NCI-H2227 treated with DMSO at 0.1 percent for 48 hours (cell line): ENCODE measurements at regions not wholly inside any gene's neighbourhood (a gene's known extent, or its start where the extent isn't known, plus 50 kb on each side); places are given as distances from the start of the nearest gene placed in this dataset.

ENCODE experiments used
- DNase-seq: peaks from one replicate; lab custom pipeline; 2025; lab: John Stamatoyannopoulos, UW

DNA sequence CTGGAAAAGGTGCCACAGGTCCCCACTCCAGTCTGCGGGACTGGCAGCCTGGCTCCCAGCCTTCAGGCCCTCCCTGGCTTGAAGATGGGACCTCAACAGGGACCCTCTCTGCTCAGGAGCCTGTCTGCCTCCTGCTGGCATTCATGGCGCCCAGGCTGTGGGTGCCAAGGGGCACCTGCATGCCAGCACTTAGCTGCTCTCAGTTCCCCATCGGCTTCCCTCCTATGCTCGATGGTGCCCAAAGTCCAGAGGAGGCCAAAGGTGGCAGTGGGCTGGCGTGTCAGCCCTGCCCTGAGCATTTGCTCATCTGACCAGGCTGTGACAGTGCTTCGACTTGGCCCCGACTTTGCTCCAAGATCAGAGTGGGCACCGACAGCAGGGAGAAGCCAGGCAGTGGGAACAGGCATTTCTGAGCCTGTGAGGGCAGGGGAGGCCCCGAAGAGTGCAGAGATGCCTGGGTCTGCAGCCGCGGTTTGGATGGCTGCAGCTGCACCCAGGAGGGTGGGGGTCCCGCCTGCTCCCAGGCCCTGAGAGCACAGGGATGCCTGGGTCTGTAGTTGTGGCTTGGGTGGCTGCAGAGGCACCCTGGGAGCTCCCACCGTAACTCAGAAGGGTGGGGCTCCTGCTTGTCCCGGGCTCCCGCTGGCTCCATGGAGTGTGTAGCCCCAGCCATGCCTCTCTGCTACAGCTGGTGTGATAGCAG is 463.6 kb downstream of the TBC1D22A start:
- DNase-seq, result no peak

- DNase-seq, result no peak
Measured at GRCh38 chr22:47225080-47225930, 462.9 kb downstream of the TBC1D22A start.
